A673 (cell line): ENCODE measurements at regions not wholly inside any gene's neighbourhood (a gene's known extent, or its start where the extent isn't known, plus 50 kb on each side); places are given as distances from the start of the nearest gene placed in this dataset.
A peak's percentile ranks its signal among the peaks of the same experiment; 100 is the strongest.

Source experiments
- BruUV-seq: library from RNA; stranded (reverse); fragments of 400-500 nt; replicated peaks from 2 replicates; lab custom pipeline; 2021; lab: Mats Ljungman, UMichigan
- CTCF ChIA-PET: fragments of 300-600 bp; sonication (Branson Sonifier 250); formaldehyde crosslinking; loops from one replicate; lab custom pipeline; 2022; ENCODE audit warnings: antibody characterized with exemption; lab: Charles Lee
- POLR2A ChIA-PET: fragments of 300-600 bp; sonication (Branson Sonifier 250); formaldehyde crosslinking; loops from one replicate; lab custom pipeline; 2022; ENCODE audit warnings: antibody characterized with exemption; ENCODE audit not compliant: low non-redundant PET; lab: Charles Lee
- DNase-seq: peaks from one replicate; pipeline ENCODE4 v3.0.0-alpha.2; 2015; ENCODE audit warnings: low spot score
- H3K27ac ChIP-seq: fragments of 200-600 bp; sonication (generic); 2 replicates; pipeline ENCODE4 v1.5.1; 2016; ENCODE audit warnings: mixed run types, low read depth, mild to moderate bottlenecking, mixed read lengths, antibody characterized with exemption, low read length; ENCODE audit not compliant: poor library complexity, severe bottlenecking
- H3K27me3 ChIP-seq: fragments of 200-600 bp; sonication (generic); replicated peaks from 2 replicates; pipeline ENCODE4 v1.6.1; 2017; ENCODE audit warnings: mixed run types, low read depth, mild to moderate bottlenecking, mixed read lengths, antibody characterized with exemption, low read length; ENCODE audit not compliant: insufficient read depth, poor library complexity
- H3K36me3 ChIP-seq: fragments of 200-600 bp; sonication (generic); 2 replicates; pipeline ENCODE4 v1.6.1; 2016; ENCODE audit warnings: mixed run types, mild to moderate bottlenecking, mixed read lengths, antibody characterized with exemption, low read length; ENCODE audit not compliant: insufficient read depth, poor library complexity, severe bottlenecking
- H3K4me1 ChIP-seq: fragments of 200-600 bp; sonication (generic); 2 replicates; pipeline ENCODE4 v1.6.1; 2017; ENCODE audit warnings: mixed run types, mild to moderate bottlenecking, mixed read lengths, antibody characterized with exemption, low read length; ENCODE audit not compliant: insufficient read depth, poor library complexity, severe bottlenecking
- H3K4me3 ChIP-seq: fragments of 200-600 bp; sonication (generic); 2 replicates; pipeline ENCODE4 v1.5.1; 2016; ENCODE audit warnings: low read depth, mixed run types, mild to moderate bottlenecking, mixed read lengths, low read length; ENCODE audit not compliant: poor library complexity, severe bottlenecking
- H3K9me3 ChIP-seq: fragments of 200-600 bp; sonication (generic); 2 replicates; pipeline ENCODE4 v1.6.1; 2016; ENCODE audit warnings: mixed run types, low read depth, mild to moderate bottlenecking, mixed read lengths, antibody characterized with exemption, low read length; ENCODE audit not compliant: poor library complexity, severe bottlenecking
- CTCF ChIP-seq: fragments of 300-800, 200-600 bp; sonication (generic); conservative IDR thresholded peaks from 2 replicates; pipeline ENCODE4 v1.5.1; 2017; ENCODE audit warnings: low read depth, mild to moderate bottlenecking, antibody characterized with exemption, low read length, moderate library complexity, mixed read lengths
- EZH2 ChIP-seq: fragments of 200-600 bp; sonication (generic); IDR thresholded peaks from 2 replicates; pipeline ENCODE4 v1.6.1; 2017; ENCODE audit warnings: borderline replicate concordance, low read depth, mild to moderate bottlenecking, mixed read lengths, antibody characterized with exemption, low read length; ENCODE audit not compliant: poor library complexity, severe bottlenecking
- intact Hi-C: fragments of 100-400 bp; cut with micrococcal nuclease; formaldehyde crosslinking; loops from one replicate; pipeline ENCODE4 v1.10.0; 2022; ENCODE audit not compliant: unreplicated experiment

- H3K36me3 ChIP-seq, result peaks cover 8% of the 10 kb centered on the region
- H3K4me1 ChIP-seq, result peaks cover 29% of the 10 kb centered on the region
- no peaks in the 10 kb centered on the region for H3K27me3 ChIP-seq
- ChIA-PET POLR2A (no interaction called here), CTCF (no interaction called here)
- no peak overlapping the region for H3K4me3 ChIP-seq
- peaks cover 20% of the 10 kb centered on the region for H3K9me3 ChIP-seq
- no TSS peak for BruUV-seq
- DNase-seq, result no peak
- no peak overlapping the region for H3K27ac ChIP-seq
- TF ChIP-seq EZH2 (no peak), CTCF (no peak)
- intact Hi-C loops, result loop anchor here (10.0 kb wide), 2 partner anchors 202 to 462 kb away; no protein-coding TSS in a partner anchor
Observed at GRCh38 chr12:19646599-19646998, 207.3 kb downstream of the AEBP2 start.

GRCh38 chr12:19647806-19648556, 208.7 kb downstream of the AEBP2 start:
- no peak overlapping the region for H3K27ac ChIP-seq
- intact Hi-C loops, result loop anchor here (10.0 kb wide), 2 partner anchors 203 to 463 kb away; no protein-coding TSS in a partner anchor

GRCh38 chr12:19648591-19648990, 209.3 kb downstream of the AEBP2 start:
- CTCF ChIA-PET, result no interaction called here
- H3K4me3 ChIP-seq, result no peak overlapping the region
- peaks cover 20% of the 10 kb centered on the region for H3K9me3 ChIP-seq
- H3K36me3 ChIP-seq, result peaks cover 8% of the 10 kb centered on the region
- intact Hi-C loops, result loop anchor here (10.0 kb wide), 2 partner anchors 204 to 464 kb away; no protein-coding TSS in a partner anchor
- H3K4me1 ChIP-seq, result peaks cover 13% of the 10 kb centered on the region
- H3K27me3 ChIP-seq, result no peaks in the 10 kb centered on the region
- no TSS peak for BruUV-seq
- no peak for DNase-seq
- H3K27ac ChIP-seq, result no peak overlapping the region
- POLR2A ChIA-PET, result no interaction called here
- TF ChIP-seq CTCF (no peak), EZH2 (no peak)

More at GRCh38 chr12:19647806-19648556, 208.7 kb downstream of the AEBP2 start:
- DNase-seq, result peak; percentile 33
- no TSS peak for BruUV-seq
- Histone ChIP-seq H3K27me3 (no peaks in the 10 kb centered on the region), H3K4me1 (peaks cover 19% of the 10 kb centered on the region), H3K36me3 (peaks cover 8% of the 10 kb centered on the region), H3K9me3 (peaks cover 20% of the 10 kb centered on the region), H3K4me3 (no peak overlapping the region)
- POLR2A ChIA-PET, result no interaction called here
- no peak for TF ChIP-seq EZH2
- no peak for TF ChIP-seq CTCF
- CTCF ChIA-PET, result no interaction called here
